MCF 10A (cell line): ENCODE measurements at regions not wholly inside any gene's neighbourhood (a gene's known extent, or its start where the extent isn't known, plus 50 kb on each side); places are given as distances from the start of the nearest gene placed in this dataset.

Experiments used
- BruUV-seq: library from RNA; stranded (reverse); fragments of 400-500 nt; replicated peaks from 2 replicates; lab custom pipeline; 2021; lab: Mats Ljungman, UMichigan
- CTCF ChIA-PET: fragments of 300-600 bp; sonication (Branson Sonifier 250); formaldehyde crosslinking; extraction: SDS; loops from one replicate; lab custom pipeline; 2021; ENCODE audit warnings: antibody characterized with exemption, inconsistent platforms; lab: Yijun Ruan, JAX
- POLR2A ChIA-PET: fragments of 300-600, 350-650 bp; sonication (Branson Sonifier 250); formaldehyde crosslinking; extraction: SDS; loops from one replicate; lab custom pipeline; 2020; ENCODE audit warnings: antibody characterized with exemption, inconsistent platforms; lab: Yijun Ruan, JAX
- DNase-seq: peaks from one replicate; pipeline ENCODE4 v3.0.0-alpha.2; 2018; ENCODE audit not compliant: unreplicated experiment
- H3K27ac Mint-ChIP-seq: one replicate; pipeline ENCODE4 v1.8.0; 2022; ENCODE audit warnings: mild to moderate bottlenecking, low read depth, mixed read lengths; ENCODE audit not compliant: unreplicated experiment
- H3K27me3 Mint-ChIP-seq: one replicate; pipeline ENCODE4 v1.8.0; 2022; ENCODE audit warnings: mixed read lengths; ENCODE audit not compliant: insufficient read depth, unreplicated experiment
- H3K36me3 Mint-ChIP-seq: one replicate; pipeline ENCODE4 v1.8.0; 2022; ENCODE audit warnings: mild to moderate bottlenecking, moderate library complexity, mixed read lengths; ENCODE audit not compliant: insufficient read depth, unreplicated experiment
- H3K4me1 Mint-ChIP-seq: one replicate; pipeline ENCODE4 v1.8.0; 2022; ENCODE audit warnings: mixed read lengths; ENCODE audit not compliant: insufficient read depth, unreplicated experiment
- H3K4me3 Mint-ChIP-seq: one replicate; pipeline ENCODE4 v1.8.0; 2022; ENCODE audit warnings: mild to moderate bottlenecking, moderate library complexity, mixed read lengths; ENCODE audit not compliant: unreplicated experiment
- H3K9me3 Mint-ChIP-seq: one replicate; pipeline ENCODE4 v1.8.0; 2022; ENCODE audit warnings: mixed read lengths; ENCODE audit not compliant: unreplicated experiment
- CTCF ChIP-seq: fragments of 200-600 bp; IDR thresholded peaks from one replicate; pipeline ENCODE4 v1.8.0; 2022; ENCODE audit warnings: antibody characterized with exemption, mild to moderate bottlenecking; ENCODE audit not compliant: unreplicated experiment
- intact Hi-C: fragments of 100-400 bp; cut with micrococcal nuclease; formaldehyde crosslinking; loops from 2 replicates; pipeline ENCODE4 v1.14.1; 2022

GRCh38 chr6:14787677-14788076 lies 458.2 kb upstream of the JARID2 start:
- no peak for DNase-seq
- no peak for TF ChIP-seq CTCF
- intact Hi-C loops, result no loop called here
- Mint-ChIP-seq H3K36me3 (no peaks in the 10 kb centered on the region), H3K9me3 (no peaks in the 10 kb centered on the region), H3K27ac (no peak overlapping the region), H3K4me1 (peaks cover 9% of the 10 kb centered on the region), H3K27me3 (no peaks in the 10 kb centered on the region), H3K4me3 (no peak overlapping the region)
- ChIA-PET POLR2A (no interaction called here), CTCF (no interaction called here)
- BruUV-seq, result no TSS peak

GRCh38 chr6:14789996-14790395 lies 455.9 kb upstream of the JARID2 start:
- Mint-ChIP-seq H3K27ac (no peak overlapping the region), H3K4me1 (peaks cover 9% of the 10 kb centered on the region), H3K27me3 (no peaks in the 10 kb centered on the region), H3K36me3 (no peaks in the 10 kb centered on the region), H3K4me3 (no peak overlapping the region), H3K9me3 (no peaks in the 10 kb centered on the region)
- ChIA-PET POLR2A (no interaction called here), CTCF (no interaction called here)
- DNase-seq, result no peak
- no TSS peak for BruUV-seq
- TF ChIP-seq CTCF, result no peak
- intact Hi-C loops, result no loop called here

GRCh38 chr6:14790976-14791375 lies 454.9 kb upstream of the JARID2 start:
- CTCF ChIA-PET, result interaction anchor here (1.2 kb wide), 1 partner anchor 15 kb away, joined by 3 read pairs; no protein-coding TSS in a partner anchor
- no TSS peak for BruUV-seq
- Mint-ChIP-seq H3K36me3 (no peaks in the 10 kb centered on the region), H3K27me3 (no peaks in the 10 kb centered on the region), H3K4me3 (no peak overlapping the region), H3K4me1 (peaks cover 9% of the 10 kb centered on the region), H3K27ac (no peak overlapping the region), H3K9me3 (no peaks in the 10 kb centered on the region)
- no peak for DNase-seq
- no peak for TF ChIP-seq CTCF
- POLR2A ChIA-PET, result interaction anchor here (0.9 to 1.5 kb wide), 2 partner anchors 8 to 21 kb away, joined by 3 read pairs; no protein-coding TSS in a partner anchor
- intact Hi-C loops, result no loop called here

- Mint-ChIP-seq H3K9me3 (no peaks in the 10 kb centered on the region), H3K36me3 (no peaks in the 10 kb centered on the region), H3K27me3 (no peaks in the 10 kb centered on the region), H3K4me1 (peaks cover 9% of the 10 kb centered on the region), H3K27ac (no peak overlapping the region), H3K4me3 (no peak overlapping the region)
- POLR2A ChIA-PET, result interaction anchor here (0.9 to 1.5 kb wide), 2 partner anchors 9 to 21 kb away, joined by 3 read pairs; no protein-coding TSS in a partner anchor
- no TSS peak for BruUV-seq
- DNase-seq, result no peak
- TF ChIP-seq CTCF, result no peak
- CTCF ChIA-PET, result interaction anchor here (1.2 kb wide), 1 partner anchor 16 kb away, joined by 3 read pairs; no protein-coding TSS in a partner anchor
- intact Hi-C loops, result no loop called here
These were observed 454.3 kb upstream of the JARID2 start for GRCh38 chr6:14791526-14791925.
